ENCODE measurements at regions not wholly inside any gene's neighbourhood (a gene's known extent, or its start where the extent isn't known, plus 50 kb on each side); places are given as distances from the start of the nearest gene placed in this dataset.
"Not testable (repeated sequence)": the region's sequence is repeated elsewhere in the genome, so short reads cannot be mapped to it uniquely, and the experiment has no call there.

- 72 to 87% (median 75%) methylated on average over 2 of the region's 2 CpGs for WGBS, 4 donors
- H3K4me3 ChIP-seq: no peak overlapping the region
- no peaks in the 10 kb centered on the region for H3K27me3 ChIP-seq
- intact Hi-C loops (cut with DNase I): no loop called here
- no peaks in the 10 kb centered on the region for H3K9me3 ChIP-seq (replicated peaks in 1 of 3)
- no peaks in the 10 kb centered on the region for H3K4me1 ChIP-seq (replicated peaks in 1 of 2)
- no peak for TF ChIP-seq POLR2A (IDR thresholded peaks at IDR 0.05)
- no peak for TF ChIP-seq CTCF (IDR thresholded peaks at IDR 0.05)
- no peak overlapping the region for H3K27ac ChIP-seq
- no peak for DNase-seq
- H3K36me3 ChIP-seq (replicated peaks in 1 of 2): no peaks in the 10 kb centered on the region
These were observed 74.3 kb upstream of the CAPZB start for GRCh38 chr1:19559641-19560040.

GRCh38 chr1:19557609-19558051 lies 72.3 kb upstream of the CAPZB start:
- 54 to 68% (median 59%) methylated on average over 1 of the region's 1 CpG for WGBS, 4 donors
- no peak for TF ChIP-seq CTCF (IDR thresholded peaks at IDR 0.05)
- no peak for TF ChIP-seq POLR2A (IDR thresholded peaks at IDR 0.05)
- no peak overlapping the region for H3K27ac ChIP-seq
- no peak overlapping the region for H3K4me3 ChIP-seq
- no peak for DNase-seq
- H3K27me3 ChIP-seq: no peaks in the 10 kb centered on the region
- H3K4me1 ChIP-seq (replicated peaks in 1 of 2): no peaks in the 10 kb centered on the region
- intact Hi-C loops (cut with DNase I): no loop called here
- H3K36me3 ChIP-seq (replicated peaks in 1 of 2): no peaks in the 10 kb centered on the region
- H3K9me3 ChIP-seq (replicated peaks in 1 of 3): no peaks in the 10 kb centered on the region

GRCh38 chr1:19554090-19554489 lies 68.8 kb upstream of the CAPZB start:
- no peaks in the 10 kb centered on the region for H3K36me3 ChIP-seq (replicated peaks in 1 of 2)
- H3K9me3 ChIP-seq (replicated peaks in 1 of 3): no peaks in the 10 kb centered on the region
- no peak for TF ChIP-seq POLR2A (IDR thresholded peaks at IDR 0.05)
- no peak for TF ChIP-seq CTCF (IDR thresholded peaks at IDR 0.05)
- H3K4me3 ChIP-seq: no peak overlapping the region
- no peak for DNase-seq
- H3K4me1 ChIP-seq (replicated peaks in 1 of 2): no peaks in the 10 kb centered on the region
- no peaks in the 10 kb centered on the region for H3K27me3 ChIP-seq
- intact Hi-C loops (cut with DNase I): no loop called here
- no peak overlapping the region for H3K27ac ChIP-seq

GRCh38 chr1:19552291-19553010 lies 67.1 kb upstream of the CAPZB start:
- intact Hi-C loops (cut with DNase I): no loop called here
- DNase-seq: no peak
- H3K4me3 ChIP-seq: no peak overlapping the region
- TF ChIP-seq POLR2A (IDR thresholded peaks at IDR 0.05) (no peak), CTCF (IDR thresholded peaks at IDR 0.05) (no peak)
- no peaks in the 10 kb centered on the region for H3K4me1 ChIP-seq (replicated peaks in 1 of 2)
- no peaks in the 10 kb centered on the region for H3K27me3 ChIP-seq
- H3K9me3 ChIP-seq (replicated peaks in 1 of 3): peaks cover 0 to 1% (median 0%) of the 10 kb centered on the region in 3 donors
- no peak overlapping the region for H3K27ac ChIP-seq
- 89 to 96% (median 89%) methylated on average over 7 of the region's 7 CpGs for WGBS, 4 donors
- H3K36me3 ChIP-seq (replicated peaks in 1 of 2): no peaks in the 10 kb centered on the region

- H3K9me3 ChIP-seq (replicated peaks in 1 of 3); H3K4me1 ChIP-seq (replicated peaks in 1 of 2); H3K27me3 ChIP-seq; DNase-seq; H3K36me3 ChIP-seq (replicated peaks in 1 of 2); intact Hi-C loops (cut with DNase I); H3K4me3 ChIP-seq; H3K27ac ChIP-seq: not testable (repeated sequence)
- 79 to 87% (median 83%) methylated on average over 6 of the region's 6 CpGs for WGBS, 4 donors
These were observed 66.5 kb upstream of the CAPZB start for GRCh38 chr1:19551837-19552236.

GRCh38 chr1:19550437-19550836 lies 65.1 kb upstream of the CAPZB start:
- intact Hi-C loops (cut with DNase I); H3K36me3 ChIP-seq (replicated peaks in 1 of 2); H3K27me3 ChIP-seq; H3K4me1 ChIP-seq (replicated peaks in 1 of 2); H3K9me3 ChIP-seq (replicated peaks in 1 of 3); H3K27ac ChIP-seq; H3K4me3 ChIP-seq; DNase-seq: not testable (repeated sequence)
- WGBS, 4 donors: 74 to 84% (median 82%) methylated on average over 7 of the region's 7 CpGs

All from adrenal gland (tissue), 9 donors.